HG02840 (cell line): ENCODE measurements at regions not wholly inside any gene's neighbourhood (a gene's known extent, or its start where the extent isn't known, plus 50 kb on each side); places are given as distances from the start of the nearest gene placed in this dataset.
"Not testable (repeated sequence)": the region's sequence is repeated elsewhere in the genome, so short reads cannot be mapped to it uniquely, and the experiment has no call there.

Experiments
- ATAC-seq: cut with Tn5 transposase; IDR thresholded peaks from one replicate; pipeline ENCODE4 v1.9.1; 2021; ENCODE audit warnings: mild to moderate bottlenecking, moderate library complexity, moderate number of reproducible peaks; ENCODE audit not compliant: unreplicated experiment, low FRiP score

DNA sequence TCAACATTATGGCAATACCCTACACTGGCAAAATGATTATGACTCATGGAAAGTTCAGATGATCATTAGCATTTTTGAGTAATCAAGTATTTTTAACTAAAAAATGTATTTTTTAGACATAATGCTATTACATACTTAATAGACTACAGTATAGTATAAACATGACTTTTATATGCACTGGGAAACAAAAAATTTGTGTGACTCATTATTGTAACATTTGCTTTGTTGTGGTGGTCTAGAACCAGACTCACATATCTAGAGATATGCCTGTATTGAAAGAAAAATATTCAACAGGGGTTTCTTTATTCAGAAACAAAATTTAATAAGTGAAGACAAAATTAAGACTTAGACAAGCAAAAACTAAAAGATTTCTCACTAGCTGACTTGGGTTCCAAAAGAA is 385.3 kb upstream of the RIOK2 start:
- no peak for ATAC-seq

DNA sequence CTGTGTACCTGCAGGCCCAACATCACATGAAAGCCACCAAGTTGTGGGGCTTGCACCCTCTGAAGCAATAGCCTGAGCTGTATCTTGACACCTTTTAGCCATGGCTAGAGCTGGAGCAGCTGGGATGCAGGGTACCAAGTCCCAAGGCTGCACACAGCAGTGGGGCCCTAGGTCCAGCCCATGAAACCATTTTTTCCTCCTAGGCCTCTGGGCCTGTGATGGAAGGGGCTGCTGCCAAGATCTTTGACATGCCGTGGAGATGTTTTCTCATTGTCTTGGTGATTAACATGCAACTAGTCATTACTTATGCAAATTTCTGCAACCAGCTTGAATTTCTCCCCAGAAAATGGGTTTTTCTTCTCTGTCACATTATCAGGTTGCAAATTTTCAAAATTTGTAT is 387.2 kb upstream of the RIOK2 start:
- ATAC-seq, result no peak

DNA sequence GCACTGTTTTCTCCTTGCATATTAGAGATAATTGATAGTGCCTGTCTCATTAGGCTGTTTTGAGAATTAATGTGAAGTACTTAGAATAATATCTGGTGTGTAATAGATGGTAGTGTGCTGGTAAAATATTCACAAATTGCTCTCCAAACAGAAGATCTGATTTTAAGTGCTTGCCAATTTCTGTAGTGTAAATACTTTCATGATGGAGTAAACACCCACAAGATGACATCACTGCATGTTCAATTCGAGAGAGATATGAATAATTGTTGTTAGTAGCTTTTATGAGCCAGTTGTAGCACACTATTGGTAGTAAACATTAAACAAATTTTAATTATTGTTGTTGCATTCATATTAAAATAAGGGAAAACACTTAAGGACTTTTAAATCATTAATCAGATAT is 392.3 kb upstream of the RIOK2 start:
- no peak for ATAC-seq

DNA sequence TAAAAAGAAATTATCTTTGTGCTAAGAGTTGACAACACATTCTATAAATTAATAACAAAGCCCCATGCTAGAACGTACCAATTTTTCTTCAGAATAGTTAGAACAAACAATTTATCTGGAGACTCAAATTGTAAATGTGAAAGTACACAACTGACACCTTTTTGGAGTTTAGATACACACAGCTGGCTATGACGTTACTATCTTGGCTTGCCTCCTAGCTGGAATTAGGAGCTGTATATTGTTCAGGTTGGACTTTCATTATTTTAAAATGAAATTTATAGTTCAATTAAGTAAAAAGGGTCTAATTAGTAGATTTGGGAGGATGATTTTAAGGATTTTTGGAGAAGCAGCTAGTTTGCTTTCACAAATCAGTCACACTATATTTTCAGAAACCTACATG is 393.9 kb upstream of the RIOK2 start:
- no peak for ATAC-seq

DNA sequence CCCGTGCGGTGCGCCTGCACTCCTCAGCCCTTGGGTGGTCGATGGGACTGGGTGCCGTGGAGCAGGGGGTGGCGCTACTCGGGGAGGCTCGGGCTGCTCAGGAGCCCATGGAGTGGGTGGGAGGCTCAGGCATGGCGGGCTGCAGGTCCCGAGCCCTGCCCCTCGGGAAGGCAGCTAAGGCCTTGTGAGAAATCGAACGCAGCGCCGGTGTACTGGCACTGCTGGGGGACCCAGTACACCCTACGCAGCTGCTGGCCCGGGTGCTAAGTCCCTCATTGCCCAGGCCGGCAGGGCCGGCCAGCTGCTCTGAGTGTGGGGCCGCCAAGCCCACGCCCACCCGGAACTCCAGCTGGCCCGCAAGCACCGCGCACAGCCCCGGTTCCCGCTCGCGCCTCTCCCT is 396.9 kb upstream of the RIOK2 start:
- not testable (repeated sequence) for ATAC-seq

DNA sequence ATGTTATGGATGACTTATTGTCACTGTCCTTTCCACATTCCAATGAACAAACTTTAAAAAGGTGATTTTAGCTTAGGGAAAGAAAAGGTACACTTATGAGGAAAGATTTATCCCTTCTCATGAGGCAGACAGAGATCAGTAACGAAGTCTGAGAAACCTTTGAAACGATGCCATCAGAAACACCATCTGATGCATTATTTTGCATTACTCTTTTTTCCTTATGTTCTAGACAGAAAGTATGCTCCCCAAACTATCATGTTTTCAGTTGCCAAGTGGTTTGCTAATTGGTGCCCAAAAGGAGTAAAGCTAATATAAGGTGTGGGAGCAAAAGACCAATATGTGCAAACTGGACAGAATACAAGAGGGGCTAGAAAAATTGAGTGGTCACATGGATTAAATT is 397.7 kb upstream of the RIOK2 start:
- ATAC-seq, result no peak

DNA sequence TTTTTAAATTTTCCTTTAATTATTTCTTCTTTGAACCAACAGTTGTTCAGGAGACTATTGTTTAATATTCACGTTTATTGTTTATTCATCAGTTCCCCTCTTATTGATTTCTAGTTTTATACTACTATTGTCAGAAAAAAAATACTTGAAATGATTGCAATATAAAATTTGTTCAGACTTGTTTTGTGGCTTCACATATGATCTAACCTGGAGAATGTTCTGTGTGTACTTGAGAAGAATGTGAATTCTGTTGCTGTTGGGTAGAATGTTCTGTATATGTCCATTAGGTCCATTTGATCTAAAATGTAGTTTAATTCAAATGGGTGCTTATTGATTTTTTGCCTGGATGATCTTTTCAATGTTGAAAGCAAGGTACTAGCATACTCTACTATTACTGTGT is 408.7 kb upstream of the RIOK2 start:
- ATAC-seq, result no peak

DNA sequence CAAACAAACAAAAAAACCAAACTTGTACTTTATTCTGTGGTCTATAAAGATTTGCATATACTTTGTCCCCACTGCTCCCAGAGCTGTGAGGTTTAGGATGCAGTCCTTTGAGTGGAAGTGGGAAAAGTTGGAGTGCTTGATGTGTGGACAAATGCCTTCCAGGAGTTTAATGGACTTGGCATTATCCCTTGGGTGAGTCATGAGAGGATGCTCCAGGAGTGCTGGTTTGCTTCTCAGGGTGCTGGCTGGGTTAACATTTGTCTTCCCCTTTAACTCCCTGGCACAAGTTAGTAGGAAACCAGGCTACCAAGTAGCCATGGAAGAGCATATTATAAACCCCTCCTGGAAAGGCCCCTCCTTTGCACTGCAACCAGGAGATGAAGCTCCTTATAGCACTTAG is 417.4 kb upstream of the RIOK2 start:
- no peak for ATAC-seq

DNA sequence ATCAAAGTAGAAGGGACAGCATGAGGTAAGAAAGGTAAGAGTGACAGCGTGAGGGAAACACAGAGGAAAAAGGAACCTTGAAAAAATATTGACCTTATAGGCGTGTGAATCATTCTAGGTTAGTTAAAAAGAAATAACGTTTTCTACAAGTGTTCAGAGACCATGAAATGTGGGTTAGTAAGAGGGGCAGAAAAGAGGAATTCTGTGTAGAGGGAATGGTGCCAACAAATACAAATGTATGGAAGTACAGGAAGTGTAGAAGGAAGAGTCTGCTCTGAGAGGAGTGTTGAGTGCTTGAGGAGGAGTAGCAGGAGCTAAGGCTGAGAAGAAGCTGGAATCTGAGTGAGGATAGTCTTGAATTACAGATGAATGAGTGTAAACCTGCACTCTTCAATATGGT is 418.6 kb upstream of the RIOK2 start:
- no peak for ATAC-seq

DNA sequence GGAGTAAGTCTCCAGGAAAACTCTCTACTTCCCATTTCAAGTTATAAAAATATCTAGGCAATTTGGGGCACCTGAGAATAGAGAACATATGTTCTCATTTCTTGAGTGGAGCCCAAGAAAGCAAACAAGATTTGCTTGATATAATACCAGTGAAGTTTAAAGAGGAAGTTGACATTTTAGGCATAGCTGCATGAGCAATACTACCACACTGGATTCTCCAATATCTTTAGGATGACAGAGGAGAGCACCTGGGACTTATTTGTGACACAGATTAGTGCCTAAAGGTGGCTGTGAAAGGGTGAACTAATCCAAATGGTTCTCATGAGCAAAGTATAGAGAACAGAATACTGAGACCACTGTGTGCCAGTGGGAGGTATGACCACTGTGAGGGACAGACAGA is 423.5 kb upstream of the RIOK2 start:
- no peak for ATAC-seq

DNA sequence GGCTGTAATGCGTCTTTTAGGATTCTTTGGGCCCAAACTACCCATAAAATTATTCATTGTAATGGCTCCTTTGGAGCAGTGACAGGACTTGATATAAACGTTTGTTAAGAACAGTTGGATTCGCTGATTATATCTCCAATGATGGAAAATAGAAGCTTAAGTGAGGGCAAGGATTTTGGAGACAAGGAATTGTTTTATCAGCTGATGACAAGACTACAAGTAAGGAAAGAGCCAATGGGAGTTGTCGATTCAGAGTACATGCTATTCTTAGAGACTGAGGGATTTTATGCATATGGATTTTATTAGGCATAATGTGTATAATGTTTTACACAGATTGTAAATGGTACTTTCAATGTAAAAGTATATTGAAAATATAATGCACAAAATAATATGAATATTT is 425.5 kb upstream of the RIOK2 start:
- no peak for ATAC-seq

DNA sequence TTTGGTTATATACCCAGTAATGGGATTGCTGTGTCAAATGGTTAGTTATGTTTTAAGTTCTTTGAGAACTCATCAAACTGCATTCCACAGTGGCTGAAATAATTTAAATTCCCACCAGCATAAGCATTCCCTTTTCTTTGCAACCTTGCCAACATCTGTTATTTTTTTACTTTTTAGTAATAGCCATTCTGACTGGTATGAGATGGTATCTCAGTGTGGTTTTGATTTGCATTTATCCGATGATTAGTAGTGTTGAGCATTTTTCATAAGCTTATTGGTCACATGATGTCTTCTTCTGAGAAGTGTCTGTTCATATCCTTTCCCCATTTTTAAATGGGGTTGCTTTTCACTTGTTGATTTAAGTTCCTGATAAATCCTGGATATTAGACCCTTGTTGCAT is 435.7 kb upstream of the RIOK2 start:
- no peak for ATAC-seq

DNA sequence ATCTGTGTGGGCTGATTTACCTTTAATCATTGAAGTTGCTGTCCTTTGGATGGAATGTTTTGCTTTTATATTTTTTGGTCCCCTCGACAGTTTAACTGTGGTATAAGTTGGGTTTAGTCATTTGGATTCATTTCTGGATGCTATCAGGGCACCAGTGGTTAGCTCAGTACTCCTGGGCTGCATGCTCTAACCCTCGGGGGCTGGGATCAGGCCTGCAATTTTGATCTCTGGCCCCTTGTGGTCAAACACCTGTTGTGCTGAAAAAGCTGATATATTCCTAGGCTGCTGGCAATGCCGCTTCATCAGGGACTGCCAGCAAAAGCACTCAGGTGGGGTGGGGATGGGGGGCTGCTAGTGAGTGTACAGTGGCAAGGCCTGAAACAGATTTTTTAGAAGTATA is 440.4 kb upstream of the RIOK2 start:
- no peak for ATAC-seq

DNA sequence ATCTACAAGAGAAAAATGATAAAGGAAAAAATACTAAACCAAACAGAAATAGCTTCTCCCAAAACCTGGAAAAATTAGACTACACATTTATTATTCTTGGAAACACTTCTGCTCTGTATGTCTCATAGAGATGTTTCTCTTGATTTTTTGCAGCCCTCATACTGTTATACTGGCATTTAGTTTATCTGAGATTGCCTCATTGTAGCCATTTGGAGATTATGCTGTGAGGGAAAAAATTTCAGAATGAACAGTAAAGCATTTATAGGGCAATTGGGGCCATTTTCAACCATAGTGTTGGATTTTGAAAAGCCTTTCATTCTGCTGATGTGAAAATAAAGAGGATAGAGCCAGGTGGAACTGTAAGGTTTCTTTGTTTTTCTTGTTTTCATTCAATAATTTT is 441.8 kb upstream of the RIOK2 start:
- no peak for ATAC-seq

DNA sequence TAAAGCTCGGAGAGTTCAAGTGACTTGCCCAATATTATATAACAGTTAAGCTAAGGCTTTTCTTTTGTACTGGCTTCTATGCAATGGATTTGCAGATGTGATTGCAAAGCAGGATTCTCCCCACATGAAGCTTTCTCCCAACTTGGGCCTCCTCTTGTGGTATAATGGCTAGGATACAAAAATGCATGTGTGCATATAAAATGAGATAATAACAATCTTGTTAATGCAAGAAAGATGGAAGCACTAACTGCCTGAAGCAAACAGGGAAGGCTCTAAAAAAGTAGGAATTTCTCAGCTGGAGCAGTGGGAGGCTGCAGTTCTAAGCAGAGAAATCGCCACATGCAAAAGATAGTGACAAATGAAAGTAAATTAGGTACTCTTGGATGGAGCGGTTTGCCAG is 444.2 kb upstream of the RIOK2 start:
- ATAC-seq, result no peak

DNA sequence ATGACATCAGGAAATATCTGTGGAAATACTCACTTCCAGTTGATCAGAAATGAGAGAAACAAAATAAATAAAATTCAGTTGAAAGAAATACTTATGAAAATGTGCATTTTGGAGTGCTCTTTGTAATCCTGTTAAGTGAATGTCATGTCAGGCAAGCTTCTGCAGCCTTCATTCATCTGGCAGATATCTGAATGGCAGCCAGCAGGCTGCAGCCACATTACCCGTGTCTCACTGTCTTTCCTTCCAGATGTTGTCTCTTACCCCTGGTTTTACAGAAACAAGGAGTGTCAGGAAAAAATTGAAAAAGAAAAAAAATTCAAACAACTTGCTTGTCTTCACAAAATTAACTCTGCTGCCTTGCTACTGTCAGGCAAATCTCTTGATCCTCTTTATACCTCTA is 445.0 kb upstream of the RIOK2 start:
- no peak for ATAC-seq

DNA sequence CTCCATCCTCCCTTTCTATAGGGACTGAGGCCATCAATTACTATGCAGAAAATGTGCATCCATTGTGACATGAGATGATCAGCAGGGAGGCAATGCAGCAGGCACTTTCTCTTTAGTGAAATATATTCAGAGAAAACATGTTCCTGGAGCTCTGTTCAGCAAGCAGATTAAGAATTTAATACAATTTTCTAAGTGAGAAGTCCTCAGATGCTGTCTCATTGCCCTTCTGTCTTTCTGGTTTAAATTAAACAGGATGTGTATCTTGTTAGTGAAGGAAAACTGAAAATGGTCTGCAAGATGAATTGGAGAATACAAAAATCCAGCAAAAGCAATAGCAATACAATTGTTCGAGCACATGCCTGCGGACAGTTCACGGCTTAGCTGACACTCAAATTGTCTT is 445.8 kb upstream of the RIOK2 start:
- no peak for ATAC-seq

DNA sequence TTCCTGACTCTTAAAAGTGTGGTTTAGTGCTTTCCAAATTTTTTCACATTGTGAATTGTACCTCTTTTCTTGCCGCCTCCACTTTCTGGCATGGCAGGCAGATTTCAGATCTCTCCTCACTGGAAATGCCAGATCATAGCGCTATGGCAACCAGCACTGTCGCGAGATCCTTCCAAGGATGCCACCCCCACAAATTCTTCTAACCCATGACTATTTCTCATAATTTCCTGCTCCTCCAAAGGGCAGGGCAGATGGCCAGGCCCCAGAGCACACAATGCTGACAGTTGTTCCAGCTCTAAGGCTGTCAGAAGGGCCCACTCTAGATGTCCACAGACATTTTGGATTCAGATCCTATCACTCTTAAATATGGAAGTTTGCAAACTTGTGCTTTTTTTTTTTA is 446.2 kb upstream of the RIOK2 start:
- ATAC-seq, result no peak

DNA sequence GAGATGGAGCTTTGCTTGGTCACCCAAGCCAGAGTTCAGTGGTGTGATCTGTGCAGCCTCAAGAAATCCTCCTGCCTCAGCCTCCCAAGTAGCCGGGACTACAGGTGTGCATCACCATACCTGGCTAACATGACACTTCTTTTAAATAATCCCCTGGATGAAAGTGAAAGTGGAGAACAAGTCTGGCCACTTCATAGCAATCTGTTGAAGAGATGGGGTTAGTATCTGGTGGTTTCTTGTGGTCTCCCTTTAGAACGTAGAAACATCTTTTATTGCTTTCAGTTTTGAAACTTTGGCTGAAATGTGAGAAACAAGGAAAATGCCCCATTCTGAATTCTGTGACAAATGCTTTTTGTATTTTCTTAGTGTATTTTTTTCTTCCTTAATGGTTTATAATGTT is 452.5 kb upstream of the RIOK2 start:
- no peak for ATAC-seq

DNA sequence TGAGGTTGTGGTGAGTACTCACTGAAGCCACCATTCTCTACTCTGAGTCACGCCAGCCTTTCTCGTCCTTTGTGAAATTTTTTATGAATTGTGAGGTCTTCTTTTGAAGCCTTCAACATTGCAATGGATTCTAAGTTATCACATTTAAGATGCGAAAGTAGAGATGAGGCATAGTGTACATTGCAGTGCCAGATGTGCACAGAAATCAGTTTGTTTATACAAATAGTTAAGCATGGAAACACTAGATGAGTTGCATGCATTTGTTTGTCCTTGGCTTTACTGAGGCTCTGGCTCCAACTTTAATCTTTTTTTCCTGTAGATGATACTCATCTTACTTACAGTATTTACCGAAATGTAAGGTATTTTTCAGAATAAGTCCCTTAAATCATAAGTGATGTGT is 453.7 kb upstream of the RIOK2 start:
- ATAC-seq, result no peak

DNA sequence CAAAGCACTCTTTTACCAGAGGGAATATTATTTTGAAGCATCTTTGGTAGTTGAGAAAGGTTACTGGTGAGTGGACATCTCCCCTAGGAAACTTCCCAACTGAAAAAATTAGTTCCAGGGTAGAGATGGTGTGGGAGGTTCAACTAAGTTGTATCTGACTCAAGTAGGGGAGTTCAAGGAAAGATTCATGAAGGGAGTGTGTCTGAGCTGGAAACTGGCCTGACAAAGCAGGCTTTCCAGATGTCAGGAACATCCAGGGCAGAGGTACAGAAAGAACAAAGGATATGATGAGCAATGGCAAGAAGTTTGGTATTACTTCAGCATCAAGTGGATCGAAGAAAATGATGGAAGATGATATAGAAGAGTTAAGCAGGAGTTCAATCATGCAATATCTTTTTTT is 458.0 kb upstream of the RIOK2 start:
- ATAC-seq, result no peak

DNA sequence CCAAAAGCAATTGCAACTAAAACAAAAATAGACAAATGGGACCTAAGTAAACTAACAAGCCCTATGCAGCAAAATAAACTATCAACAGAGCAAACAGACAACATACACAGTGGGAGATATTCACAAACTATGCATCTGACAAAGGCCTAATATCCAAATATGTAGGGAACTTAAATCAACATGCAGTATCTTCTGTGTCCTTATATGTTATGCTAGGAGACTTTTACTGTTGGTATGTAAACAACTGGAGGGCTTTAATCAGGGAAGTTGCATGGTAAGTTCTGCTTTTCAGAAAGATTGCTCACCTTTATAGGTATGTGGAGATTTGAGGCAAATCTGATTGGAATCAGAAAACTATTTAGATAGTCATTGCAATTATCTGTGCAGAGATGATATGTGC is 461.2 kb upstream of the RIOK2 start:
- no peak for ATAC-seq

DNA sequence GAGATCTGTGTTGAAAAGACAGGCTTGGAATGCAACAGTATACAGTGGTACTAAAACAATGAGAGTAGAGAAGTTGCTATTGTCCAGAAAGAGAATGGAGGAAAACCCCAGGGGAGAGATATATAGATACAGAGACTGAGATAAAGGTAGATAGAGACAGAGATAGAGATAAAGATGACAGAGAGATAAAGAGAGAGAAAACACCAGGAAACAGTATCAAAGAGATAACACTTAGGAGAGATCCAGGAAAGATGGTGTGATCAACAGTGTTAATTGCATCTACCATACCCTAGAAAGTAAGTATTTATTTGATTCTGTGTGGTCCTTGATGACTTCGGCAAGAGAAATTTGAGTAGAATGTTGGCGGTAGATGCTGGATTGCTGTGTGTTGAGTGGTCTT is 461.8 kb upstream of the RIOK2 start:
- ATAC-seq, result no peak

DNA sequence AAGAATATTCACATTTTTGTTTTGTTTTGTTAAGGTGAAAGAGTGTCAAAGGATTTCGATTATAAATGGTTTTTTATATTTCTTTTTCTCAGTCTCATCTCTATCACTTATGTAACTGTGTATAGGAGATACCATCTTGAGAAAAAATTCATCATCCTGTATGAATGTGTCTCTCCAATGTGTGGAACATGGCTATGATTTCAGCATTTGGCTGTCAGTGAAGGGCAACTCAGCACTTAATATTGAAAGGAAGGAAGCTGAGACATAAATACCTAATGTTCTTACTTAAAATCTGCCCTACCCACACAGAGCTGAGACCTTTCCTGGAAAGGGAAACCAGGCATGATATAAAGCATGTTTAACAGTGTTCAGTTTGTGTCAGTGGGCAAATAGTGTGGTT is 474.2 kb upstream of the RIOK2 start:
- no peak for ATAC-seq
